ENCODE measurements at regions not wholly inside any gene's neighbourhood (a gene's known extent, or its start where the extent isn't known, plus 50 kb on each side); places are given as distances from the start of the nearest gene placed in this dataset.

DNA sequence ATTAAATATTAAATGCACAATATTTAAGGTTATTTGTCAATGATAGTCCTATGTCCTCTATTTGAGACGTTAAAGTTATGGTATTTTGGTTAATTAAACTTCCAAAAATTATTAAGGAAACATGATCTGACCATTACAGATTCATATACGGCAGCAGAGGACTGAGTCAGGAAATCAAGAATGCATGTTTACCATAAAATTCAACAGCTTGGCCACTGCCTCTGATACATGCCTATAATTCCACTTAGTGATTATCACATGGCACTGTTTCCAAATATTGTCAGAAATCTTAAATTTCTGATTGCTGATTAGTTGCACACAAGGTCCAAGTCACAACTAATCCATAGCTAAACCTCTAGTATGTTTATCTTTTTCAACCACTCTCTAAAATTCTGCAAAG is 232.2 kb upstream of the UGT8 start:
- H3K36me3 ChIP-seq (ENCODE audit: control insufficient read depth, insufficient read depth, low read length, severe bottlenecking), result no peaks in the 10 kb centered on the region

DNA sequence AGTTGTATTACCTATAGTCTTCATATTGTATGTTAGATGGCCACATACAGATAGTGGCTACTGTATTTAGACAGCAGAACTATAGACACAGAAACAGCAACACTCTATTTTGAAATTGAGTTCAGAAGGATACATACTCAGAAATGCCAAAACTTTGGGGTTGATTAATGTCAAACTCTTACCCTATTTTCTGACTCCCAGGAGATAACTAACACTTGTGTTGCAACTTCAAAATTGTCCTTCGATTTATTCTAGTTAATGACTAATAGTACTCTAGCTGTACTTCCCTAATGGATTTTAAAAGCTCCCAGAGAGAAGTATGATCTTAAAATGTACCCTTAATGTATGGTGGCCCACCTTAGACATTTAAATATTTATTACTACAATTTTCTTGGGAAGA is 229.9 kb upstream of the UGT8 start:
- Histone ChIP-seq H3K9ac (ENCODE audit: low read length) (no peak overlapping the region), H3K9me3 (ENCODE audit: control insufficient read depth, low read length) (no peaks in the 10 kb centered on the region), H3K27me3 (replicated peaks; ENCODE audit: control insufficient read depth, insufficient read depth, low read length) (no peaks in the 10 kb centered on the region), H3K36me3 (ENCODE audit: control insufficient read depth, insufficient read depth, low read length, severe bottlenecking) (no peaks in the 10 kb centered on the region), H3K4me1 (ENCODE audit: control insufficient read depth, insufficient read depth, low read length) (peaks cover 21% of the 10 kb centered on the region), H3K4me3 (ENCODE audit: low read length) (peak overlapping the region; percentile 54)
- DNase-seq (ENCODE audit: low read depth), result no peak

More for the DNA sequence above, 232.2 kb upstream of the UGT8 start:
- H3K4me3 ChIP-seq (ENCODE audit: low read length), result no peak overlapping the region
- H3K4me1 ChIP-seq (ENCODE audit: control insufficient read depth, insufficient read depth, low read length), result peaks cover 21% of the 10 kb centered on the region
- H3K9me3 ChIP-seq (ENCODE audit: control insufficient read depth, low read length), result no peaks in the 10 kb centered on the region
- H3K27me3 ChIP-seq (replicated peaks; ENCODE audit: control insufficient read depth, insufficient read depth, low read length), result no peaks in the 10 kb centered on the region
- H3K9ac ChIP-seq (ENCODE audit: low read length), result no peak overlapping the region
- peak; percentile 30 for DNase-seq (ENCODE audit: low read depth)

DNA sequence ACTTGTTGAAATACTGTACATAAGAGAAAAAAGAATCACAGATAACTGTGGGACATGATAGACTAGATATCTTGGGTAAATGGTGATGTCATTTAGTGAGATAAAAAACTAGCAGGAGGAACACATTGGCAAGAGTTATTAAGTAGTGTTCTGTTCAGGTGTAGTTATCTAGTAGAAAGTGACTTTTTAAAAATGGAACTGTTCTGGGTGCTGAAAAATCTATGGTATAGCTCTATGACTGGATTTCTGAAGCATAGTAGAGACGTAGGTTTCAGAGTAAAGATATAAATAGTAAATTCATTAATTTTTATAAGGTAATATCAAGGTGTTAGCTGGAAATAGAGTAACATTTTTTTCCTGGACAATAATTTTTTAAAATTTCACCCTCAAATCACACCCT is 225.1 kb upstream of the UGT8 start:
- Histone ChIP-seq H3K9me3 (ENCODE audit: control insufficient read depth, low read length) (no peaks in the 10 kb centered on the region), H3K4me1 (ENCODE audit: control insufficient read depth, insufficient read depth, low read length) (peaks cover 14% of the 10 kb centered on the region), H3K36me3 (ENCODE audit: control insufficient read depth, insufficient read depth, low read length, severe bottlenecking) (no peaks in the 10 kb centered on the region), H3K4me3 (ENCODE audit: low read length) (no peak overlapping the region), H3K9ac (ENCODE audit: low read length) (no peak overlapping the region), H3K27me3 (replicated peaks; ENCODE audit: control insufficient read depth, insufficient read depth, low read length) (no peaks in the 10 kb centered on the region)
- no peak for DNase-seq (ENCODE audit: low read depth)

DNA sequence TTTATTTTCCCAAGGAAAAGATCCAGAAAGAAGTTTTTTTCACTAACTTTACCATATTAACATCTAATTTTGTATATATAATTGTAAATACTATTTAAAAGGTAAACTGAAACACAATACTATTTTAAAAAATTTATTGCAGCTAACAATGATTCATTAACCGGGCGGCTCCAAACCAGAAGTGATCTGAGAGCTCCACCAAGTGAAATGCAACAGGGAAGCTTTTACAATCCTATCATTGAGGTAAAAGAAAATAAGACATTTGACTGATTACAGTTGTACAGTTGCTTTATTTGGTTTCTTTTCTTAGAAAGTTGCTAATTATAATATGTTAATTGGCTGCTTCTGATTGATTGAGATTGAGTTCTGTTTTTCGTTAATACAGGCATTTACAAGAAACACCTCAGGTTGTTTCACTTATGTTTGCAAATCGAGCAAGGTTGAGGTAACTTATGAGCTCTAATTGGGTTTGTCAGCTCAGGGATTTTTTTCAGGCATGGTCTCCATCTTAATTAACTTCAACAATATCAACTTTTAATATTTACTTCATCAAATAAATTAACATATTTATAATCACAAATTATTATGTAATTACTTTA is 220.2 kb upstream of the UGT8 start:
- no peak overlapping the region for H3K4me3 ChIP-seq (ENCODE audit: low read length)
- peak; percentile 77 for DNase-seq (ENCODE audit: low read depth)
- no peaks in the 10 kb centered on the region for H3K36me3 ChIP-seq (ENCODE audit: control insufficient read depth, insufficient read depth, low read length, severe bottlenecking)
- no peak overlapping the region for H3K9ac ChIP-seq (ENCODE audit: low read length)
- H3K9me3 ChIP-seq (ENCODE audit: control insufficient read depth, low read length), result no peaks in the 10 kb centered on the region
- H3K27me3 ChIP-seq (replicated peaks; ENCODE audit: control insufficient read depth, insufficient read depth, low read length), result no peaks in the 10 kb centered on the region
- H3K4me1 ChIP-seq (ENCODE audit: control insufficient read depth, insufficient read depth, low read length), result peaks cover 4% of the 10 kb centered on the region

DNA sequence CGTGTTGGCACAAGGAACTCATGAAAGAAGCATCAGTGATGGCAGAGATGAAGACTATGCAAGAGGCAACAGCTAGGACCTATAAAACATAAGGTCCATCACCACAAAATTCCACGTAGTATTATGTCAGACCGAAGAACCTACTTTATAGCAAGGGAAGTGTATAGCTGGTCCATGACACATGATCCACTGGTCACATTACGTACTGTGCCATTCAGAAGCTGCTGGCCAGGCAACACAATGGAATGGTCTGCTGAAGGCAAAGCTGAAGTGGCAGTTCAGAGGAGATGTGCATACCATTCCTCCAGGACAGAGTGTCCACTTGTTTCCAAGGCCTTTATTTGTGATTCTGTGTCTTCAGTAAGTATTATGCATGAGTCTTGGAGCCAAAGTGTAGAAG is 215.5 kb upstream of the UGT8 start:
- Histone ChIP-seq H3K9ac (ENCODE audit: low read length) (no peak overlapping the region), H3K9me3 (ENCODE audit: control insufficient read depth, low read length) (no peaks in the 10 kb centered on the region), H3K4me3 (ENCODE audit: low read length) (no peak overlapping the region), H3K36me3 (ENCODE audit: control insufficient read depth, insufficient read depth, low read length, severe bottlenecking) (no peaks in the 10 kb centered on the region), H3K4me1 (ENCODE audit: control insufficient read depth, insufficient read depth, low read length) (peaks cover 15% of the 10 kb centered on the region), H3K27me3 (replicated peaks; ENCODE audit: control insufficient read depth, insufficient read depth, low read length) (no peaks in the 10 kb centered on the region)
- no peak for DNase-seq (ENCODE audit: low read depth)

DNA sequence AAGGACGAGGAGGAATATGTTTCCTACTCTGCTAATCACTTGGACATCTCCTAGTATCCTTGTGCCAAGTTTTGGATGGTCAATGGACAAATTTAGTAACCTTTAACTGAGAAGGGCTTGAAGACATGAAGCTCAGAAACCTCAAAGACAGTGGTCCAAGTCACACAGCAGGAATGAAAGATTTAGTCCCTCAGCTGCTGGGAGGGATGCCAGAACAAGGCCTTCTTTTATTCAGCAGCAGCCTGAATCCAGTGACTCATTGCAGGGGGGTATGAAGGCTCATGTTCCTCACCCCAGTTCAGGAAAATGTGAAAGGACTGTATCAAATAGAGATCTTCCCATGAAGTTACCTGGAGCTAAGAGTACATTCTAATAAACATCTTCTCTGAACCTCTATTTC is 214.9 kb upstream of the UGT8 start:
- Histone ChIP-seq H3K9ac (ENCODE audit: low read length) (peak overlapping the region; percentile 33), H3K4me1 (ENCODE audit: control insufficient read depth, insufficient read depth, low read length) (peaks cover 15% of the 10 kb centered on the region), H3K4me3 (ENCODE audit: low read length) (no peak overlapping the region), H3K27me3 (replicated peaks; ENCODE audit: control insufficient read depth, insufficient read depth, low read length) (peaks cover 4% of the 10 kb centered on the region), H3K9me3 (ENCODE audit: control insufficient read depth, low read length) (no peaks in the 10 kb centered on the region), H3K36me3 (ENCODE audit: control insufficient read depth, insufficient read depth, low read length, severe bottlenecking) (no peaks in the 10 kb centered on the region)
- DNase-seq (ENCODE audit: low read depth), result peak; percentile 81

DNA sequence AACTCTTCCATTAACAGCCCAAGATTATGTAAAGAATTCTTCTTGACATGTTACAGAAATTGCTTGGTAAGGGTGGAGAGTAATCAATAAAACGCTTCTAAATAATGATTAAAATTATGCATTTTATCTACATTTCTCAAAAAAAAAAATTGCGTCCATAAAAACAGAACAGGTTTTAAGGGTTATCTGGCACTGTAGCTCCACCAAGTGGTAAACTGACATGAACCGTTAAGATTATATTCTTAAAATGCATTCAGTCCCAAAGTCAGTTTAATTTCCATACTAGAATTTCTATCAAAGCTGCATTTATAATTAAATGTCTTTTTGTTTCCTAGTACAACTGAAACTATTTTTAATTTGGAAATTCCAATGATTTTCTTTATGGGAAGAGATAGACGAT is 214.0 kb upstream of the UGT8 start:
- DNase-seq (ENCODE audit: low read depth), result peak; percentile 79
- no peak overlapping the region for H3K9ac ChIP-seq (ENCODE audit: low read length)

DNA sequence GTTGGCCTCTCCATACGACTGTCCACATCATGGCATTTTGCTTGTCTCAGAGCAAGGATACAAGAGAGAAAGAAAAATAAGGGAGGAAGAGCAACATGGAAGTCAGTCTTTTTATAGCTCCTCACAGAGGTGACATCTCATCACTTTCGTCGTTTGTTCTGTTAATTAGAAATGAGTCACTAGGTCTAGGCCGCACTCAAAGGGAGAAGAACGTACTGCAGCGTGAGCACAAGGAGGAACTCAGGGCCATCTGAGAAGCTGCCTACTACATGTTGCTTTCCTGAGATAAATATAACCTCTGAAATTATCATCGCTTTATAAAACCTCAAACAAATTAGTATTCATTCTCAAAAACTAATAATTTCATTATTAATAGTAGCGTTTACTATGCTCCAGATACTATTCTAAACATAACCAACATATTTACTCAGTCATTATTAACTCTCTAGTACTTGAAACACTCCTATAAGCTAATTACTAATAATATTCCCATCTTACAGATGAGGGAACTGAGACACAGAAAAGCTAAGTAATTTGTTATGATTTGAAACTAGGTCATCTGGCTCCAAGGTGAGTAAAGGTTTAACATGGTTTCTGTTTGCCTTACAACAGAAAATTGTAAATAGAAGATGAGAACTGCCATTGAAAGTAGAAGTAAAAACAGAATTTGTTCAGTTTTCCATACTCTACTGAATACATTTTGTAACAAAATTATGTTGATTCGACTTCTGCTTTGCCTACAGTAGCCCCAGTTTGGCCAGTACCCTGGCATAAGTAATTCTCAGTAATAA is 213.2 kb upstream of the UGT8 start:
- H3K27me3 ChIP-seq (replicated peaks; ENCODE audit: control insufficient read depth, insufficient read depth, low read length), result peaks cover 4% of the 10 kb centered on the region
- no peak overlapping the region for H3K4me3 ChIP-seq (ENCODE audit: low read length)
- H3K9ac ChIP-seq (ENCODE audit: low read length), result no peak overlapping the region
- no peaks in the 10 kb centered on the region for H3K9me3 ChIP-seq (ENCODE audit: control insufficient read depth, low read length)
- H3K4me1 ChIP-seq (ENCODE audit: control insufficient read depth, insufficient read depth, low read length), result peaks cover 15% of the 10 kb centered on the region
- H3K36me3 ChIP-seq (ENCODE audit: control insufficient read depth, insufficient read depth, low read length, severe bottlenecking), result no peaks in the 10 kb centered on the region
- DNase-seq (ENCODE audit: low read depth), result no peak

More for the DNA sequence above, 214.0 kb upstream of the UGT8 start:
- Histone ChIP-seq H3K36me3 (ENCODE audit: control insufficient read depth, insufficient read depth, low read length, severe bottlenecking) (no peaks in the 10 kb centered on the region), H3K4me1 (ENCODE audit: control insufficient read depth, insufficient read depth, low read length) (peaks cover 15% of the 10 kb centered on the region), H3K27me3 (replicated peaks; ENCODE audit: control insufficient read depth, insufficient read depth, low read length) (peaks cover 4% of the 10 kb centered on the region), H3K9me3 (ENCODE audit: control insufficient read depth, low read length) (no peaks in the 10 kb centered on the region), H3K4me3 (ENCODE audit: low read length) (no peak overlapping the region)

DNA sequence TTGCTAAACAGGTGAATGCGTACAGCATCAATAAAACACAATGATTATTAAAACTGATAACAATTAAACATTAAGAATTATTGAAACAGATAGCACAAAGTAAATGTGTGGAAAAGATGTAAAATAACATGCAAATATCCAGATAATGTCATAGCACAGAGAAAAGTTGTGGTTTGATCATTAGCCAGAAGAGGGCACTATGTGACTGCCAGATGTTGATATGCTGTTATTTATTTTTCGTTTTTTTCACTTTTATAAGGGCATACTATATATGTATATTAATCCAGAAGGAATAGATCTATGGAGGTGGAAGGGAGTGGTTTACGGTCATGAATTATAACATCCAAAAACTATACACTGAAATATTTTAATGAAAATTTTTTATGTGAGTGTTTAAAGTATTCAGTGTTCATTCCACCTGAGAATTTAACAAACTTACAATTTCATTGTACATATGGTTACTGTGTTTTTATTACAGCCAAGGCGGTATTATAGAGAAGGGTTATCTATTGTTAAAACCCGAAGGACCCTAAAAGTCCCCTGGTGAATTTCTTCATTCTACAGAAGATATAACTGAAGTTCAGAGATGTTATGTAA is 211.9 kb upstream of the UGT8 start:
- Histone ChIP-seq H3K9me3 (ENCODE audit: control insufficient read depth, low read length) (no peaks in the 10 kb centered on the region), H3K36me3 (ENCODE audit: control insufficient read depth, insufficient read depth, low read length, severe bottlenecking) (no peaks in the 10 kb centered on the region), H3K4me3 (ENCODE audit: low read length) (no peak overlapping the region), H3K27me3 (replicated peaks; ENCODE audit: control insufficient read depth, insufficient read depth, low read length) (peaks cover 4% of the 10 kb centered on the region), H3K9ac (ENCODE audit: low read length) (no peak overlapping the region), H3K4me1 (ENCODE audit: control insufficient read depth, insufficient read depth, low read length) (peaks cover 15% of the 10 kb centered on the region)
- DNase-seq (ENCODE audit: low read depth), result peak; percentile 68

DNA sequence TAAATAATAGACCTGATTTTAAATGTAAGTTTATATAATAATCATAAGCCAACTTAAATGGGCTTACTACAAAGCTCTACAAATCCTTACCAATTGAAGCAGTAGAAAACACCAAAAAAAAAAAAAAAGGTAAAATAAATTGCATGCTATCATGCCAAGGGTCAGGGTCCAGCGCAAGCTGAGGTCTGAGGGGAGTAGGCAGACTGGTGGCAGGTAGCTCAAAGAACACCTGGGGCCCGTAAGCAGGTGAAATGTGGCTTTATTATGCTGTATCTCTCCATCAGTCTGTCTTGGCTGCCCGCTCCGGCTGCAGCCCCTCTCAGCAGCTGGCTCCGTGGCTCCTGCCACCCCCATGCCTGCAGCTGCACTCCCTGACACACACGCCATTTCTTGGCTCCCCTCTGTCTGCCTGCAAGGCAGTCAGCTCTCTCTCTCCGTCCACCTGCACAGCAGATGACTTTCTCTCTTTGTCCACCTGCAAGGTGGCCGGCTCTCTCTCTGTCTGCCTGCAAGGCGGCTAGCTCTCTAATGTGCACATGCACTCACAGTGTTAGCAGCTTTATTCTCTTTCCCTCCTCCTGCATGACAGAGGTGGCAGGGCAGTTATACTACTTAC is 209.4 kb upstream of the UGT8 start:
- DNase-seq (ENCODE audit: low read depth), result no peak
- Histone ChIP-seq H3K4me3 (ENCODE audit: low read length) (no peak overlapping the region), H3K9me3 (ENCODE audit: control insufficient read depth, low read length) (no peaks in the 10 kb centered on the region), H3K4me1 (ENCODE audit: control insufficient read depth, insufficient read depth, low read length) (peaks cover 3% of the 10 kb centered on the region), H3K36me3 (ENCODE audit: control insufficient read depth, insufficient read depth, low read length, severe bottlenecking) (no peaks in the 10 kb centered on the region), H3K27me3 (replicated peaks; ENCODE audit: control insufficient read depth, insufficient read depth, low read length) (peaks cover 4% of the 10 kb centered on the region), H3K9ac (ENCODE audit: low read length) (no peak overlapping the region)

DNA sequence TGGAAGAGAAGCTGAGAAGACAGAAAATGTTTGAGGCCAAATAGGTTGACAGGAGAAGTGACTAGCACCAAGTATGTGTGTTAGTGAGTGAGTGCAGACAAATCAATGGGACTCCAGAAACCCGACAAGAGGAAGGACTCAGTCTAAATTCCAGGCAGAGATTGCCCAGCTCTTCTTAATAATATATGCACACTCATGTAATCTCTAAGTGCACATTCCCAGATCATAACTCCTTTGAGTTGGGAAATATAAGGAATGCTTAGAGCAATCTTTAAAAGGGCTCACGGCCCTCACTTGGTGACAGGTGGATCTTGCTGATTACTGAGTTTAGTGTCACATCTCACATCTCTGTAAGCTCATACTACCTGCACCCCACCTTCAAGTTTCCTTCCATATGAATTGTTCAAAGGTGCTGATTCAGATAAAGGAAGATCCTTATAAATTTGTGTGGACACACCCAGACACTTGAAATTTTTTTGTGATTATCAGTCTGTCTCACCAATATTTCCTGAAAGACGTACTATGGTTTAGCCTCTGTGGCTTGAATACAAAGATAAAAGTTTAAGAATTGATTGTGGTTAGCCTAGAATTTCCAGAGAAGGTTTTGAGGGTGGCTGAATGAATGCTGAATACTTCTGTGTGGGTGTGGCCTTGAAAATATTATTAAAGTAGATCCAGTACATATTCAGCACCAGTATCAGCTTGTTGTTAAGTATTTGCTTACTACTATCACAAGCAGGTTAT is 205.1 kb upstream of the UGT8 start:
- Histone ChIP-seq H3K4me3 (ENCODE audit: low read length) (no peak overlapping the region), H3K9me3 (ENCODE audit: control insufficient read depth, low read length) (no peaks in the 10 kb centered on the region), H3K4me1 (ENCODE audit: control insufficient read depth, insufficient read depth, low read length) (no peaks in the 10 kb centered on the region), H3K27me3 (replicated peaks; ENCODE audit: control insufficient read depth, insufficient read depth, low read length) (peaks cover 3% of the 10 kb centered on the region), H3K9ac (ENCODE audit: low read length) (no peak overlapping the region), H3K36me3 (ENCODE audit: control insufficient read depth, insufficient read depth, low read length, severe bottlenecking) (no peaks in the 10 kb centered on the region)
- DNase-seq (ENCODE audit: low read depth), result no peak
